OCI-LY7 (cell line): ENCODE measurements at regions not wholly inside any gene's neighbourhood (a gene's known extent, or its start where the extent isn't known, plus 50 kb on each side); places are given as distances from the start of the nearest gene placed in this dataset.

Source experiments
- EZH2phosphoT487 ChIP-seq: fragments of 200-600 bp; sonication (generic); IDR thresholded peaks from 2 replicates; pipeline ENCODE4 v1.6.1; 2018; ENCODE audit warnings: low read depth, borderline replicate concordance, mild to moderate bottlenecking, mixed run types, antibody characterized with exemption, low read length, moderate library complexity, mixed read lengths
- TF ChIP-seq, protein P1 (sequence below): fragments of 200-600 bp; sonication (generic); conservative IDR thresholded peaks from 2 replicates; pipeline ENCODE4 v1.5.1; 2014; ENCODE audit warnings: mild to moderate bottlenecking, antibody characterized with exemption, low read length, moderate library complexity, mixed read lengths

DNA sequence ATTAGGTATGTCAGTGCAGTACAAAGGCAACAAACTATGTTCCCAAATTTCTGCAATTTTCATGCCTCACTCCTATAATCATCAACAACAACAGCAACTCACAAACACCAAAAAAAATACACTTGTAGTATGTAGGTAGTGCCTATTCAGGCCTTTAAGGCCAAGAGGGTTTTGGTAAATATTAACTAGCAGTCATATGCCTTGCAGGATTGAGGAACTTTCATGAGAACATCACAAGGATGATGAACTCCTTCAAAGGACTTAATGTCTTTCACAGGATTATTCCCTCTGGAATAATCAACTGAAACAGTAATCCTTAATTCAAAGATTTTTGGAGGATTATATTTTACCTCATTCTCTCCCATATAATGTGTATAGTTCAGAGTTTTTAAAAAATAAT, 293.8 kb downstream of the NOVA1 start:
- TF ChIP-seq, protein P1, sequence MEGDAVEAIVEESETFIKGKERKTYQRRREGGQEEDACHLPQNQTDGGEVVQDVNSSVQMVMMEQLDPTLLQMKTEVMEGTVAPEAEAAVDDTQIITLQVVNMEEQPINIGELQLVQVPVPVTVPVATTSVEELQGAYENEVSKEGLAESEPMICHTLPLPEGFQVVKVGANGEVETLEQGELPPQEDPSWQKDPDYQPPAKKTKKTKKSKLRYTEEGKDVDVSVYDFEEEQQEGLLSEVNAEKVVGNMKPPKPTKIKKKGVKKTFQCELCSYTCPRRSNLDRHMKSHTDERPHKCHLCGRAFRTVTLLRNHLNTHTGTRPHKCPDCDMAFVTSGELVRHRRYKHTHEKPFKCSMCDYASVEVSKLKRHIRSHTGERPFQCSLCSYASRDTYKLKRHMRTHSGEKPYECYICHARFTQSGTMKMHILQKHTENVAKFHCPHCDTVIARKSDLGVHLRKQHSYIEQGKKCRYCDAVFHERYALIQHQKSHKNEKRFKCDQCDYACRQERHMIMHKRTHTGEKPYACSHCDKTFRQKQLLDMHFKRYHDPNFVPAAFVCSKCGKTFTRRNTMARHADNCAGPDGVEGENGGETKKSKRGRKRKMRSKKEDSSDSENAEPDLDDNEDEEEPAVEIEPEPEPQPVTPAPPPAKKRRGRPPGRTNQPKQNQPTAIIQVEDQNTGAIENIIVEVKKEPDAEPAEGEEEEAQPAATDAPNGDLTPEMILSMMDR: no peak
- TF ChIP-seq EZH2phosphoT487: no peak
